Upper lobe of left lung (tissue), 4 donors: ENCODE measurements at regions not wholly inside any gene's neighbourhood (a gene's known extent, or its start where the extent isn't known, plus 50 kb on each side); places are given as distances from the start of the nearest gene placed in this dataset.

Source experiments
- CTCF ChIP-seq, 6 experiments: fragments of 450-650 bp in 4 of 6; fragments of 200-600 bp in 2 of 6; sonication (generic) in 2 of 6; IDR thresholded peaks; one replicate each; pipeline ENCODE4 v1.5.1; 2016 to 2019; ENCODE audit warnings: antibody characterized with exemption in 6 of 6
- EP300 ChIP-seq, 4 donors: sonication (generic); formaldehyde crosslinking; IDR thresholded peaks; one replicate each; pipeline ENCODE4 v1.5.1; 2017; ENCODE audit warnings: antibody characterized with exemption in 4 of 4, control low read depth in 2 of 4
- POLR2A ChIP-seq, 4 donors: fragments of 450-650 bp; IDR thresholded peaks; one replicate each; pipeline ENCODE4 v1.5.1; 2016 to 2017; ENCODE audit warnings: antibody characterized with exemption in 4 of 4, mild to moderate bottlenecking in 2 of 4
- POLR2AphosphoS5 ChIP-seq, 2 donors: sonication (generic); formaldehyde crosslinking; IDR thresholded peaks; one replicate each; pipeline ENCODE4 v1.5.1; 2017; ENCODE audit warnings: antibody characterized with exemption in 2 of 2

GRCh38 chr2:120622159-120622869 lies 113.4 kb upstream of the GLI2 start:
- TF ChIP-seq CTCF (IDR thresholded peaks at IDR 0.05), result no peak
- no peak for TF ChIP-seq POLR2A (IDR thresholded peaks at IDR 0.05)
- TF ChIP-seq EP300 (IDR thresholded peaks at IDR 0.05), result no peak
- no peak for TF ChIP-seq POLR2AphosphoS5 (IDR thresholded peaks at IDR 0.05)
